Neuronal stem cell (in vitro differentiated cells): ENCODE measurements at regions not wholly inside any gene's neighbourhood (a gene's known extent, or its start where the extent isn't known, plus 50 kb on each side); places are given as distances from the start of the nearest gene placed in this dataset.

Source experiments
- DNase-seq: peaks from one replicate; pipeline ENCODE4 v3.0.0-alpha.2; 2013; ENCODE audit warnings: low spot score
- H2AFZ ChIP-seq: one replicate; pipeline ENCODE4 v1.6.1; 2013; ENCODE audit warnings: mild to moderate bottlenecking, low read length, inconsistent platforms
- H2AK5ac ChIP-seq: 2 replicates; pipeline ENCODE4 v1.6.1; 2013; ENCODE audit warnings: low read depth, mild to moderate bottlenecking, inconsistent platforms, low read length, moderate library complexity, mixed read lengths
- H2BK120ac ChIP-seq: 2 replicates; pipeline ENCODE4 v1.6.1; 2013; ENCODE audit warnings: low read depth, mild to moderate bottlenecking, inconsistent platforms, low read length, moderate library complexity, mixed read lengths
- H2BK12ac ChIP-seq: one replicate; pipeline ENCODE4 v1.6.1; 2013; ENCODE audit warnings: low read length, inconsistent platforms
- H2BK15ac ChIP-seq: 2 replicates; pipeline ENCODE4 v1.6.1; 2013; ENCODE audit warnings: mild to moderate bottlenecking, low read length, inconsistent platforms, mixed read lengths
- H2BK5ac ChIP-seq: one replicate; pipeline ENCODE4 v1.6.1; 2013; ENCODE audit warnings: inconsistent platforms, mild to moderate bottlenecking, low read length, moderate library complexity
- H3K14ac ChIP-seq: one replicate; pipeline ENCODE4 v1.6.1; 2013; ENCODE audit warnings: low read length, inconsistent platforms
- H3K18ac ChIP-seq: 2 replicates; pipeline ENCODE4 v1.6.1; 2013; ENCODE audit warnings: low read length, inconsistent platforms
- H3K23ac ChIP-seq: 2 replicates; pipeline ENCODE4 v1.6.1; 2013; ENCODE audit warnings: low read depth, mild to moderate bottlenecking, mixed read lengths, low read length, inconsistent platforms; ENCODE audit not compliant: poor library complexity
- H3K27ac ChIP-seq: replicated peaks from 3 replicates; pipeline ENCODE4 v1.5.1; 2013; ENCODE audit warnings: low read length, inconsistent platforms
- H3K27me3 ChIP-seq, 3 experiments: 2 replicates each; pipeline ENCODE4 v1.6.1; 2013; ENCODE audit warnings: low read length in 3 of 3, mild to moderate bottlenecking in 2 of 3, inconsistent platforms in 1 of 3, low read depth in 1 of 3, mixed read lengths in 1 of 3, moderate library complexity in 1 of 3; ENCODE audit not compliant: control insufficient read depth in 3 of 3, insufficient read depth in 3 of 3
- H3K36me3 ChIP-seq, 2 donors: replicated peaks in 1 of 2; 2 replicates each; pipeline ENCODE4 v1.6.1; 2013; ENCODE audit warnings: low read length in 2 of 2; ENCODE audit not compliant: control insufficient read depth in 2 of 2, insufficient read depth in 2 of 2
- H3K4ac ChIP-seq: 2 replicates; pipeline ENCODE4 v1.6.1; 2013; ENCODE audit warnings: inconsistent platforms, mild to moderate bottlenecking, low read length, moderate library complexity
- H3K4me1 ChIP-seq, 2 donors: 1 replicate in 1 of 2; 2 replicates in 1 of 2; pipeline ENCODE4 v1.6.1; 2013; ENCODE audit warnings: low read length in 2 of 2, low read depth in 1 of 2; ENCODE audit not compliant: control insufficient read depth in 2 of 2, insufficient read depth in 1 of 2
- H3K4me2 ChIP-seq: one replicate; pipeline ENCODE4 v1.6.1; 2013; ENCODE audit warnings: mild to moderate bottlenecking, low read length, inconsistent platforms; ENCODE audit not compliant: insufficient read depth, poor library complexity, severe bottlenecking
- H3K4me3 ChIP-seq, 2 donors: 2 replicates each; pipeline ENCODE4 v1.5.1; 2013; ENCODE audit warnings: low read length in 2 of 2, mild to moderate bottlenecking in 2 of 2, inconsistent platforms in 1 of 2, moderate library complexity in 1 of 2
- H3K79me1 ChIP-seq: one replicate; pipeline ENCODE4 v1.6.1; 2013; ENCODE audit warnings: low read depth, mild to moderate bottlenecking, inconsistent platforms, low read length, moderate library complexity
- H3K9ac ChIP-seq: one replicate; pipeline ENCODE4 v1.6.1; 2013; ENCODE audit warnings: mild to moderate bottlenecking, low read depth, low read length, inconsistent platforms; ENCODE audit not compliant: poor library complexity
- H3K9me3 ChIP-seq, 2 donors: replicated peaks in 1 of 2; 2 replicates each; pipeline versions ENCODE3 to v1.6.1; 2013; ENCODE audit warnings: low read length in 2 of 2, mild to moderate bottlenecking in 2 of 2, inconsistent platforms in 1 of 2, low read depth in 1 of 2, mixed read lengths in 1 of 2, moderate library complexity in 1 of 2; ENCODE audit not compliant: control insufficient read depth in 2 of 2, insufficient read depth in 1 of 2
- H4K8ac ChIP-seq: one replicate; pipeline ENCODE4 v1.6.1; 2013; ENCODE audit warnings: low read depth, mild to moderate bottlenecking, inconsistent platforms, low read length, moderate library complexity
- H4K91ac ChIP-seq: one replicate; pipeline ENCODE4 v1.6.1; 2013; ENCODE audit warnings: low read length, low read depth, mild to moderate bottlenecking, inconsistent platforms; ENCODE audit not compliant: poor library complexity
- WGBS, 2 donors: extraction: QIAGEN DNeasy Blood & Tissue Kit; methylation state at CpG; one replicate each; pipeline ENCODE4 v1.1.7; 2013; ENCODE audit warnings: missing lambda C conversion rate in 2 of 2, mixed read lengths in 1 of 2; ENCODE audit not compliant: insufficient read length in 2 of 2, insufficient replicate concordance in 1 of 2; ENCODE audit errors: extremely low coverage in 2 of 2; 5-methylcytosine and 5-hydroxymethylcytosine counted together

DNA sequence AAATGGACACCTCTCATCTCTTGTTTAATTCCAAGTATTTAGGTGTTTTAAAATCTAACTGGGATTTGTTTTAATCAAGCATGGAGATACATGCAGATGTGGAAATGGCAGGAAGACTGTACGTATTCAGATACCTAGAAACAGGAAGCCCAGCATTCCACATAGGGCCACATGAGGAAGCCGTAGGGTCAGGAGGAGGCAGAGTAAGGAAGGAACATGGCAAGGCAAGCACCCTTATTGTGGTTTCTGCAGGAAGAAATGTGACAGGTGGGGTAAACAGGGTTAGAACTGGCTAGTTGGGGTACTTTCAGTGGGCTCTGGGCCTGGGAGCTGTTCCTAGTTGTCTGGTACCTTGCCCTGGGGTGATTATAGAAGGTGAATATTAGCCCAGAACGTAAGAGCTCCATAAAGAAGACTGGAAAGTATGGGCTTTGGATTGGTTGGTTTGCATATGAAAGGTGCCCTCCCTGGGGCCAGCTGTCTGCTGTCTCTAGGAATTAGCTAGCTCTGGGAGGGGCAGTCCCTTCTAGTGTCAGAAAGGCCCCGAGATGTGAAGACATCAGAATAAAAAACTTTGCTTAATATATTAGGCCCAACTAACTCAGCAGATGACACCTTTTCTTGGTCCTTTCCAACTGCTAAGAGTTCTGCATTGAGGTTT, 107.7 kb upstream of the CADPS start:
- H3K79me1 ChIP-seq = no peaks in the 10 kb centered on the region
- peaks cover 0 to 4% of the 10 kb centered on the region in 2 donors for H3K4me1 ChIP-seq
- no peak overlapping the region for H3K23ac ChIP-seq
- H3K27me3 ChIP-seq = no peaks in the 10 kb centered on the region
- no peak overlapping the region for H3K4me2 ChIP-seq
- H2AFZ ChIP-seq = no peak overlapping the region
- no peaks in the 10 kb centered on the region for H3K9me3 ChIP-seq
- no peaks in the 10 kb centered on the region for H3K36me3 ChIP-seq
- H3K27ac ChIP-seq = no peak overlapping the region
- H2BK5ac ChIP-seq = no peak overlapping the region
- no peak overlapping the region for H2BK15ac ChIP-seq
- no peak overlapping the region for H2BK12ac ChIP-seq
- H3K4ac ChIP-seq = no peak overlapping the region
- H3K18ac ChIP-seq = peak overlapping the region; percentile 36
- no peak overlapping the region for H3K9ac ChIP-seq
- WGBS, 2 donors = no CpG with 5 or more reads among the region's 4 CpGs
- H4K91ac ChIP-seq = no peak overlapping the region
- H3K14ac ChIP-seq = no peak overlapping the region
- H2AK5ac ChIP-seq = no peak overlapping the region
- H4K8ac ChIP-seq = no peak overlapping the region
- H2BK120ac ChIP-seq = no peak overlapping the region
- H3K4me3 ChIP-seq = no peak overlapping the region
- no peak for DNase-seq

- no peaks in the 10 kb centered on the region for H3K27me3 ChIP-seq
These were observed 110.8 kb upstream of the CADPS start for GRCh38 chr3:62986061-62986460.

DNA sequence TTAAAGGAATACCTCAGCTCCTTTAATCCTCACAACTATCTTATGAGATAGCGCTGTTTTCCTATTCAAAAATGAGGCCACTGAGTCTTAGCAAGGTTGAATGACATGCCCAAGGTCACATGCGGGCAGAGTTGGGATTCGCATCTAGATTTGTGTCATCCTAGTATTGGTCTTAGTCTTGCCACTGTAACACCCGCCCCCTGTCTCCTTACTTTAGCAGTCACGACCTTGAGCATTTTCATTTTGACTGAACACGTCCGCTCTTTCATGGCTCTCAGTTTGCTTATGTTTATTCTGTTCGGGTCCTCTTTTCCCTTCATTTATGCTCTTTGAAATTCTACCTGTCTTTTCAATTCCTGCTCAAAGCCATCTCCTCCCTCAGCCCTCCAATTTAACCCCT, 112.5 kb upstream of the CADPS start:
- Histone ChIP-seq H3K27ac (no peak overlapping the region), H3K9me3 (no peaks in the 10 kb centered on the region), H3K9ac (no peak overlapping the region), H3K4me3 (no peak overlapping the region), H2BK12ac (no peak overlapping the region), H2AFZ (no peak overlapping the region), H2AK5ac (no peak overlapping the region), H4K8ac (no peak overlapping the region), H2BK15ac (no peak overlapping the region), H3K4ac (no peak overlapping the region), H3K14ac (no peak overlapping the region), H3K18ac (no peak overlapping the region), H3K27me3 (no peaks in the 10 kb centered on the region), H3K79me1 (no peaks in the 10 kb centered on the region), H4K91ac (no peak overlapping the region), H3K23ac (no peak overlapping the region), H2BK5ac (no peak overlapping the region), H3K4me2 (no peak overlapping the region), H3K36me3 (no peaks in the 10 kb centered on the region), H2BK120ac (no peak overlapping the region), H3K4me1 (peaks cover 0 to 7% of the 10 kb centered on the region in 2 donors)
- WGBS, 2 donors = no CpG with 5 or more reads among the region's 8 CpGs
- DNase-seq = no peak

More at GRCh38 chr3:62986061-62986460, 110.8 kb upstream of the CADPS start:
- H2BK5ac ChIP-seq = no peak overlapping the region
- no peak overlapping the region for H4K91ac ChIP-seq
- H3K4ac ChIP-seq = no peak overlapping the region
- no peak overlapping the region for H2BK15ac ChIP-seq
- no peak overlapping the region for H3K23ac ChIP-seq
- no peak overlapping the region for H2AFZ ChIP-seq
- WGBS, 2 donors = no CpG with 5 or more reads among the region's 1 CpG
- H3K79me1 ChIP-seq = no peaks in the 10 kb centered on the region
- H2AK5ac ChIP-seq = no peak overlapping the region
- no peak overlapping the region for H3K27ac ChIP-seq
- H2BK120ac ChIP-seq = no peak overlapping the region
- no peak overlapping the region for H3K18ac ChIP-seq
- no peak overlapping the region for H3K9ac ChIP-seq
- H3K4me1 ChIP-seq = peaks cover 0 to 7% of the 10 kb centered on the region in 2 donors
- DNase-seq = no peak
- H3K4me2 ChIP-seq = no peak overlapping the region
- H3K9me3 ChIP-seq = no peaks in the 10 kb centered on the region
- no peak overlapping the region for H2BK12ac ChIP-seq
- H4K8ac ChIP-seq = no peak overlapping the region
- H3K14ac ChIP-seq = no peak overlapping the region
- no peak overlapping the region for H3K4me3 ChIP-seq
- H3K36me3 ChIP-seq = no peaks in the 10 kb centered on the region

GRCh38 chr3:62990704-62991413, 115.6 kb upstream of the CADPS start:
- DNase-seq = no peak
- Histone ChIP-seq H3K4ac (no peak overlapping the region), H3K14ac (no peak overlapping the region), H3K9ac (no peak overlapping the region), H3K36me3 (no peaks in the 10 kb centered on the region), H3K4me2 (no peak overlapping the region), H3K23ac (no peak overlapping the region), H2BK120ac (no peak overlapping the region), H2BK12ac (no peak overlapping the region), H3K27me3 (no peaks in the 10 kb centered on the region), H3K79me1 (no peaks in the 10 kb centered on the region), H3K9me3 (no peaks in the 10 kb centered on the region), H2AK5ac (no peak overlapping the region), H4K91ac (no peak overlapping the region), H2AFZ (no peak overlapping the region), H3K27ac (no peak overlapping the region), H3K18ac (no peak overlapping the region), H3K4me1 (peaks cover 0 to 5% of the 10 kb centered on the region in 2 donors), H4K8ac (no peak overlapping the region), H2BK5ac (no peak overlapping the region), H3K4me3 (no peak overlapping the region), H2BK15ac (no peak overlapping the region)
- WGBS, 2 donors = no CpG with 5 or more reads among the region's 4 CpGs
